Kidney epithelial cell (primary cell): ENCODE measurements at regions not wholly inside any gene's neighbourhood (a gene's known extent, or its start where the extent isn't known, plus 50 kb on each side); places are given as distances from the start of the nearest gene placed in this dataset.
"Not testable (repeated sequence)": the region's sequence is repeated elsewhere in the genome, so short reads cannot be mapped to it uniquely, and the experiment has no call there.

ENCODE experiments used
- DNase-seq: peaks from one replicate; pipeline ENCODE4 v3.0.0-alpha.2; 2010; ENCODE audit warnings: low read depth
- H3K27me3 ChIP-seq: 2 replicates; pipeline ENCODE4 v1.6.0; 2011; ENCODE audit warnings: low read length; ENCODE audit not compliant: control insufficient read depth, insufficient read depth
- H3K36me3 ChIP-seq: 2 replicates; pipeline ENCODE4 v1.5.1; 2011; ENCODE audit warnings: low read length; ENCODE audit not compliant: control insufficient read depth, insufficient read depth
- H3K4me3 ChIP-seq: 2 replicates; pipeline ENCODE4 v1.5.1; 2011; ENCODE audit warnings: low read depth, mild to moderate bottlenecking, control low read depth, low read length
- CTCF ChIP-seq: IDR thresholded peaks from 2 replicates; pipeline ENCODE4 v1.5.1; 2011; ENCODE audit warnings: mild to moderate bottlenecking, moderate library complexity, low read length, control low read depth, inconsistent platforms; ENCODE audit not compliant: insufficient read depth, poor library complexity, severe bottlenecking

GRCh38 chr18:21963336-21963735, 206.1 kb upstream of the GATA6 start:
- no peak for TF ChIP-seq CTCF
- Histone ChIP-seq H3K4me3 (no peak overlapping the region), H3K27me3 (no peaks in the 10 kb centered on the region), H3K36me3 (no peaks in the 10 kb centered on the region)
- no peak for DNase-seq

GRCh38 chr18:21968338-21968737, 201.1 kb upstream of the GATA6 start:
- TF ChIP-seq CTCF = no peak
- Histone ChIP-seq H3K4me3 (no peak overlapping the region), H3K36me3 (no peaks in the 10 kb centered on the region), H3K27me3 (no peaks in the 10 kb centered on the region)
- DNase-seq = no peak

- no peak for TF ChIP-seq CTCF
- no peak for DNase-seq
- Histone ChIP-seq H3K27me3 (no peaks in the 10 kb centered on the region), H3K36me3 (no peaks in the 10 kb centered on the region), H3K4me3 (no peak overlapping the region)
Measured at GRCh38 chr18:21972281-21972680, 197.1 kb upstream of the GATA6 start.

DNA sequence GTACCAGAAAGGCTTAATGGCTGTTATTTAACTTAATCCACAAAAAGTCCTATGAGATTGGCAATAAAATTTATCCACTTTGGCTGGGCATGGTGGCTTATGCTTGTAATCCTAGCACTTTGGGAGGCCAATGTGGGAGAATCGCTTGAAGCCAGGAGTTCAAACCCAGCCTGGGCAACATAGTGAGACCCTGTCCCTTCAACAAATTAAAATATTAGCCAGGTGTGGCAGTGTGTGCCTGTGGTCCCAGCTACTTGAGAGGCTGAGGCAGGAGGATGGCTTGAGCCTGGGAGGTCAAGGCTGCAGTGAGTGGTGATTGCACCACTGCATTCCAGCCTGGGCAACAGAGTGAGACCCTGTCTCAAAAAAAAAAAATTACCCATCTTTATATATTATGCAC, 193.4 kb upstream of the GATA6 start:
- H3K4me3 ChIP-seq, DNase-seq, H3K36me3 ChIP-seq, H3K27me3 ChIP-seq: not testable (repeated sequence)

- DNase-seq = no peak
- Histone ChIP-seq H3K27me3 (no peaks in the 10 kb centered on the region), H3K4me3 (no peak overlapping the region), H3K36me3 (no peaks in the 10 kb centered on the region)
- TF ChIP-seq CTCF = no peak
Measured at GRCh38 chr18:21978546-21979170, 190.7 kb upstream of the GATA6 start.

DNA sequence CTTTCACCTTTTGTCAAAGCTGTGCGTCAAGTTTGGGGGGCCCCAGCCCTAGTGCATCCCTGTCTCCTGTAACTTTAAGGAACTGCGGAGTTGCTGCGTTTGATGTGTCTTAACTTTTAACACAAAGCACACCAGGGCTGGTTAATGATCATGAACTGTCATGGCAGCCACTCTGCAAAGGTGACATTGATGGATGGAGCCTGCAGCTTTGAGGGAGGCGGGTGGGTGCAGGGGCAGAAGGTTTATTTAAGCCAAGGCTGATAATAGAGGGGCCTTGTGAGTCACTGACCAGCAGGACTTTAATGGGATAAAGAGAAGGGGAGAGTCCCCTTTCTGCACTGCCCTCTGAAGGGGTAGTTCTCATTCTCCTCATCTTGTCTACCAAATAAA, 190.2 kb upstream of the GATA6 start:
- no peak overlapping the region for H3K4me3 ChIP-seq
- H3K27me3 ChIP-seq = no peaks in the 10 kb centered on the region
- no peak for TF ChIP-seq CTCF
- H3K36me3 ChIP-seq = no peaks in the 10 kb centered on the region
- no peak for DNase-seq
